Heart right ventricle (tissue), 16 donors: ENCODE measurements at regions not wholly inside any gene's neighbourhood (a gene's known extent, or its start where the extent isn't known, plus 50 kb on each side); places are given as distances from the start of the nearest gene placed in this dataset.

ENCODE experiments used
- ATAC-seq, 8 donors: fragments of 200-7000 bp; cut with Tn5 transposase; one replicate each; pipeline ENCODE4 v1.9.1; 2020; ENCODE audit warnings: mild to moderate bottlenecking in 8 of 8, moderate library complexity in 8 of 8, moderate number of reproducible peaks in 1 of 8
- DNase-seq, 2 donors: peaks; one replicate each; pipeline ENCODE4 v3.0.0-alpha.2; 2020
- H3K27ac ChIP-seq, 10 donors: fragments of 200-600 bp; sonication (generic) in 2 of 10; one replicate each; pipeline versions ENCODE4 v1.5.0 to v1.8.0; 2020 to 2022; ENCODE audit warnings: mild to moderate bottlenecking in 3 of 10
- H3K27me3 ChIP-seq, 7 donors: fragments of 200-600 bp; one replicate each; pipeline ENCODE4 v1.8.0; 2021 to 2022; ENCODE audit warnings: mild to moderate bottlenecking in 2 of 7
- H3K36me3 ChIP-seq, 9 donors: fragments of 200-600 bp; sonication (generic) in 1 of 9; one replicate each; pipeline versions ENCODE4 v1.5.0 to v1.8.0; 2020 to 2022; ENCODE audit warnings: mild to moderate bottlenecking in 2 of 9
- H3K4me1 ChIP-seq, 9 donors: fragments of 200-600 bp; sonication (generic) in 1 of 9; one replicate each; pipeline versions ENCODE4 v1.5.0 to v1.8.0; 2020 to 2022; ENCODE audit warnings: mild to moderate bottlenecking in 4 of 9
- H3K4me3 ChIP-seq, 10 donors: fragments of 200-600 bp; sonication (generic) in 2 of 10; one replicate each; pipeline versions ENCODE4 v1.5.0 to v1.8.0; 2020 to 2022; ENCODE audit warnings: mild to moderate bottlenecking in 7 of 10, moderate library complexity in 2 of 10
- H3K9me3 ChIP-seq, 11 donors: fragments of 200-600 bp in 10 of 11; sonication (generic) in 2 of 11; one replicate each; pipeline versions ENCODE4 v1.5.0 to v1.8.0; 2013 to 2022; ENCODE audit warnings: mild to moderate bottlenecking in 2 of 11, control low read depth in 1 of 11, moderate library complexity in 1 of 11
- WGBS, 2 donors: extraction: QIAGEN DNeasy Blood & Tissue Kit; methylation state at CpG; one replicate each; pipeline ENCODE4 v1.1.7; 2013; ENCODE audit warnings: inconsistent platforms in 1 of 2; 5-methylcytosine and 5-hydroxymethylcytosine counted together
- intact Hi-C, 10 donors: fragments of 100-400 bp; cut with DNase I; formaldehyde crosslinking; loops; one replicate each; pipeline versions ENCODE4 v1.11.1 to v1.14.2; 2022
- TF ChIP-seq, protein P1 (sequence below), 9 donors: fragments of 200-600 bp; sonication (generic) in 2 of 9; IDR thresholded peaks; one replicate each; pipeline versions ENCODE4 v1.5.0 to v1.8.0; 2021 to 2022; ENCODE audit warnings: antibody characterized with exemption in 9 of 9, mild to moderate bottlenecking in 5 of 9, moderate library complexity in 1 of 9
- donor health status: Arrhythmogenic right ventricular cardiomyopathy.
- donor health status: ischemic (EF 13 %, LVEDD 7.1; RV severe dilation, severe dysfunction).
- donor health status: healthy with polysubstance abuse.
- donor health status: DM: no; HTN: yes; CAD: no.
- donor health status: DM: no; HTN: no; CAD: no.
- donor health status: ischemic (EF 25% LVEDD 6.9; RV normal size, moderate dysfunction).
- donor health status: ischemic (EF 25% LVEDD 5.7; RV mildly dilated, moderate dysfunction).
- donor health status: healthy.
- donor health status: DM: yes; HTN: yes; CAD: no.
- donor health status: Ischemic cardiomyopathy.
- donor health status: ischemic (EF 35%, LVEDD 5.7; RV mildly dilated, moderate dysfunction).
- donor health status: nonischemic (EF 11% LVEDD 7.7; RV severe dilation, severe dysfunction).
- donor health status: DM: yes; HTN: yes; CAD: no.
- donor health status: PGD.
- donor health status: ischemic (EF 29% LVEDD 5.4; RV normal size, mild dysfunction).
- donor health status: nonischemic (EF 23%, LVEDD 6.1; RV moderate dilation, normal function).

- Histone ChIP-seq H3K27ac (no peak overlapping the region), H3K27me3 (peaks cover 0 to 5% (median 0%) of the 10 kb centered on the region in 7 donors), H3K4me3 (no peak overlapping the region), H3K36me3 (no peaks in the 10 kb centered on the region), H3K9me3 (peaks cover 0 to 10% (median 0%) of the 10 kb centered on the region in 11 donors), H3K4me1 (no peaks in the 10 kb centered on the region)
- ATAC-seq = no peak
- intact Hi-C loops = no loop called here
- 67 to 69% methylated on average over 2 of the region's 2 CpGs for WGBS, 2 donors
- TF ChIP-seq, protein P1, sequence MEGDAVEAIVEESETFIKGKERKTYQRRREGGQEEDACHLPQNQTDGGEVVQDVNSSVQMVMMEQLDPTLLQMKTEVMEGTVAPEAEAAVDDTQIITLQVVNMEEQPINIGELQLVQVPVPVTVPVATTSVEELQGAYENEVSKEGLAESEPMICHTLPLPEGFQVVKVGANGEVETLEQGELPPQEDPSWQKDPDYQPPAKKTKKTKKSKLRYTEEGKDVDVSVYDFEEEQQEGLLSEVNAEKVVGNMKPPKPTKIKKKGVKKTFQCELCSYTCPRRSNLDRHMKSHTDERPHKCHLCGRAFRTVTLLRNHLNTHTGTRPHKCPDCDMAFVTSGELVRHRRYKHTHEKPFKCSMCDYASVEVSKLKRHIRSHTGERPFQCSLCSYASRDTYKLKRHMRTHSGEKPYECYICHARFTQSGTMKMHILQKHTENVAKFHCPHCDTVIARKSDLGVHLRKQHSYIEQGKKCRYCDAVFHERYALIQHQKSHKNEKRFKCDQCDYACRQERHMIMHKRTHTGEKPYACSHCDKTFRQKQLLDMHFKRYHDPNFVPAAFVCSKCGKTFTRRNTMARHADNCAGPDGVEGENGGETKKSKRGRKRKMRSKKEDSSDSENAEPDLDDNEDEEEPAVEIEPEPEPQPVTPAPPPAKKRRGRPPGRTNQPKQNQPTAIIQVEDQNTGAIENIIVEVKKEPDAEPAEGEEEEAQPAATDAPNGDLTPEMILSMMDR (IDR thresholded peaks at IDR 0.05) = no peak
- DNase-seq = no peak
Observed at GRCh38 chr4:58048491-58048890, 938.3 kb upstream of the IGFBP7 start.

DNA sequence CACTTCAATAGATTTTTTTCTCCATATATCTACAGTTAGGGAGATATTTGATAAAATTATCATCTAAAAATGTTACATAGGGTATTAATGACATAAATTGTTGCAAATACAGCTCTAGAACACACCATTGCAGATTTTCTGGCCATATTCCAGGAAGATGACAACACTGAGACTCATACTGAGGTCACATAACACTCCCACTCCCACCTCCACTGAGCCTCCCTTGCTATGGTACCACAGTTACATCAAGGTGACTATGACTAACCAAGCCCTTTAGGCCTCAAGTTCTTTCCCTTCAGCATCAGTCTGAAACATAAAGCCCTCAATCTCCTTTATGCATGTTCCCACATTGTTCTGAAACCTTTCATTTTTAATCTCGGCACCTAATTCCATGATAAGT, 932.0 kb upstream of the IGFBP7 start:
- Histone ChIP-seq H3K4me1 (no peaks in the 10 kb centered on the region), H3K27ac (no peak overlapping the region), H3K4me3 (no peak overlapping the region), H3K9me3 (peaks cover 0 to 15% (median 0%) of the 10 kb centered on the region in 11 donors), H3K27me3 (no peaks in the 10 kb centered on the region), H3K36me3 (no peaks in the 10 kb centered on the region)
- intact Hi-C loops = no loop called here
- DNase-seq (no peak), ATAC-seq (no peak)
- TF ChIP-seq, protein P1 (IDR thresholded peaks at IDR 0.05) = no peak
- WGBS, 2 donors = 92% methylated on average over 1 of the region's 1 CpG

- no peak overlapping the region for H3K4me3 ChIP-seq
- WGBS, 2 donors = 36 to 40% methylated on average over 2 of the region's 2 CpGs
- H3K27ac ChIP-seq = no peak overlapping the region
- no peaks in the 10 kb centered on the region for H3K4me1 ChIP-seq
- peaks cover 0 to 4% (median 0%) of the 10 kb centered on the region in 11 donors for H3K9me3 ChIP-seq
- DNase-seq (no peak), ATAC-seq (no peak)
- no peaks in the 10 kb centered on the region for H3K36me3 ChIP-seq
- intact Hi-C loops = no loop called here
- TF ChIP-seq, protein P1 (IDR thresholded peaks at IDR 0.05) = no peak
- no peaks in the 10 kb centered on the region for H3K27me3 ChIP-seq
Observed at GRCh38 chr4:57993944-57994343, 883.8 kb upstream of the IGFBP7 start.

DNA sequence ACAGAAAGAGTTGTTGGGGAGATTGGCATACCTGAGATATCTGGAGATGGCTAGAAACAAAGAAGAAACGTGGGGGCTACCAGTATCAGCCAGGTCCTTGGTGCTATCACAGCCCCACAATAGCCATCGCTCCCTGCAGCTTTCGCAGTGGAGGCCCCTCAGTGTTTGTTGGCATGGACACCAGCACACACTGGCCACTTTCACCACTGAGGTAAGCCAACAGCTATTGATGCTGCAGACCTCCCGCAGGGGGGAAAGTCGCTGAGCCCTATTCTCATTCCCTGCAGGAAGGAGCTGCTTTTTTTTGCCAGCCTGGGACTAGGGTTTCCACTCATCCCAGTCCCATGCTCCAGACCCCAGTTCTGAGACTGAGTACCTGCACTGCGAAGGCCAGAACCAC, 879.2 kb upstream of the IGFBP7 start:
- no peak overlapping the region for H3K27ac ChIP-seq
- H3K4me1 ChIP-seq = no peaks in the 10 kb centered on the region
- WGBS, 2 donors = 76 to 82% methylated on average over 6 of the region's 6 CpGs
- H3K36me3 ChIP-seq = no peaks in the 10 kb centered on the region
- no peaks in the 10 kb centered on the region for H3K27me3 ChIP-seq
- TF ChIP-seq, protein P1 (IDR thresholded peaks at IDR 0.05) = no peak
- intact Hi-C loops = no loop called here
- no peak overlapping the region for H3K4me3 ChIP-seq
- H3K9me3 ChIP-seq = peaks cover 0 to 4% (median 0%) of the 10 kb centered on the region in 11 donors
- ATAC-seq (no peak), DNase-seq (no peak)

DNA sequence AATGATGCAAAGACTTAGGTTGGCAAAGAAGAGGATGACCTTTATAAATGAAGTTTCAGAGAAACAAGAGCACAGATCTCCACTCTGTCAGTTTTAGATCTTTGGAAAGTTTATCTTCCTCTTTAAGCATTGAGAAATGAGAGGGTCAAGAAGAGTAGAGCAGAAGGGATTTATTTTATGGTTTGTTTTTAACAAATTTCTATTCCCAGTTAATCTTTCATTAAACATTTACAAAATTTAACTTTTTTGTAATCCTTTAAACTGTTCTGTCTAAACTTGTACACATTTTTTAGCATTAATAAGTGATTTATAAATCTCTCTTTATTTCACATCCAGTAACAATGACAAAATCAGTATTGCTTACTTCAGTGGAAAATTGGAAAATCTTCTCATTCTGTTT, 875.0 kb upstream of the IGFBP7 start:
- Histone ChIP-seq H3K9me3 (no peaks in the 10 kb centered on the region), H3K36me3 (no peaks in the 10 kb centered on the region), H3K4me1 (no peaks in the 10 kb centered on the region), H3K27me3 (no peaks in the 10 kb centered on the region), H3K4me3 (no peak overlapping the region), H3K27ac (no peak overlapping the region)
- intact Hi-C loops = no loop called here
- ATAC-seq (no peak), DNase-seq (no peak)
- TF ChIP-seq, protein P1 (IDR thresholded peaks at IDR 0.05) = no peak
